Calu3 (cell line): ENCODE measurements at regions not wholly inside any gene's neighbourhood (a gene's known extent, or its start where the extent isn't known, plus 50 kb on each side); places are given as distances from the start of the nearest gene placed in this dataset.

Source experiments
- BruUV-seq: library from RNA; stranded (reverse); fragments of 400-500 nt; replicated peaks from 2 replicates; lab custom pipeline; 2021; lab: Mats Ljungman, UMichigan
- CTCF ChIA-PET: fragments of 300-600 bp; sonication (Branson Sonifier 250); formaldehyde crosslinking; loops from one replicate; lab custom pipeline; 2022; ENCODE audit warnings: antibody characterized with exemption; lab: Charles Lee
- DNase-seq: peaks from one replicate; pipeline ENCODE4 v3.0.0; 2022
- H3K27ac Mint-ChIP-seq: one replicate; pipeline ENCODE4 v1.8.0; 2022; ENCODE audit warnings: mixed read lengths; ENCODE audit not compliant: unreplicated experiment
- H3K27me3 Mint-ChIP-seq: one replicate; pipeline ENCODE4 v1.8.0; 2022; ENCODE audit warnings: mixed read lengths; ENCODE audit not compliant: unreplicated experiment
- H3K36me3 Mint-ChIP-seq: one replicate; pipeline ENCODE4 v1.8.0; 2022; ENCODE audit warnings: mild to moderate bottlenecking, moderate library complexity, mixed read lengths; ENCODE audit not compliant: insufficient read depth, unreplicated experiment
- H3K4me1 Mint-ChIP-seq: one replicate; pipeline ENCODE4 v1.8.0; 2022; ENCODE audit warnings: mild to moderate bottlenecking, low read depth, mixed read lengths; ENCODE audit not compliant: unreplicated experiment
- H3K4me3 Mint-ChIP-seq: one replicate; pipeline ENCODE4 v1.8.0; 2022; ENCODE audit warnings: mild to moderate bottlenecking, low read depth, moderate library complexity, mixed read lengths; ENCODE audit not compliant: unreplicated experiment
- H3K9me3 Mint-ChIP-seq: one replicate; pipeline ENCODE4 v1.8.0; 2022; ENCODE audit warnings: low read depth, mixed read lengths; ENCODE audit not compliant: unreplicated experiment
- intact Hi-C: fragments of 100-400 bp; cut with micrococcal nuclease; formaldehyde crosslinking; loops from one replicate; pipeline ENCODE4 v1.10.0; 2022; ENCODE audit not compliant: unreplicated experiment
- TF ChIP-seq, protein P1 (sequence below): fragments of 200-600 bp; IDR thresholded peaks from one replicate; pipeline ENCODE4 v1.8.0; 2022; ENCODE audit warnings: antibody characterized with exemption; ENCODE audit not compliant: unreplicated experiment

DNA sequence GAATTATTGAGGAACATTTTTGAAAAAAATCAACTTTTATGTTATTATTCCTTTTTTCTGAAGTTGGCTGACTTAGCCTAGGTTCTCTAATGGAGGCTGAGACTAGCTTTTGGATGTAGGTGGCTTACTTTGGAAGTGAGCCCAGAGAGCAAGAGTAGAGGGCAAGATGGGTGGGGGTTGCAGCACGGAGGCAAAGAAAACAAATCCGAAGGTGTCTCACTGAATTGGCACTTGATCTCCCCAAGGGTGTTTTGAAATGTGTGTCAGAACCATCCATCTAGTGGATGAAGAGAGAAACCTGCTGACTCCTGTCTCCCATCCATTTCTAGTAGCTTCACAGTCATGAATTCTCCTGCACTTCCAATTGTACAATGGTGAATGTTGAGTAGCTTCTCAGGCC, 390.7 kb downstream of the TMEM182 start:
- intact Hi-C loops: no loop called here
- Mint-ChIP-seq H3K4me3 (no peak overlapping the region), H3K27ac (no peak overlapping the region), H3K27me3 (peaks cover 16% of the 10 kb centered on the region), H3K4me1 (no peaks in the 10 kb centered on the region), H3K36me3 (no peaks in the 10 kb centered on the region), H3K9me3 (peaks cover 5% of the 10 kb centered on the region)
- TF ChIP-seq, protein P1, sequence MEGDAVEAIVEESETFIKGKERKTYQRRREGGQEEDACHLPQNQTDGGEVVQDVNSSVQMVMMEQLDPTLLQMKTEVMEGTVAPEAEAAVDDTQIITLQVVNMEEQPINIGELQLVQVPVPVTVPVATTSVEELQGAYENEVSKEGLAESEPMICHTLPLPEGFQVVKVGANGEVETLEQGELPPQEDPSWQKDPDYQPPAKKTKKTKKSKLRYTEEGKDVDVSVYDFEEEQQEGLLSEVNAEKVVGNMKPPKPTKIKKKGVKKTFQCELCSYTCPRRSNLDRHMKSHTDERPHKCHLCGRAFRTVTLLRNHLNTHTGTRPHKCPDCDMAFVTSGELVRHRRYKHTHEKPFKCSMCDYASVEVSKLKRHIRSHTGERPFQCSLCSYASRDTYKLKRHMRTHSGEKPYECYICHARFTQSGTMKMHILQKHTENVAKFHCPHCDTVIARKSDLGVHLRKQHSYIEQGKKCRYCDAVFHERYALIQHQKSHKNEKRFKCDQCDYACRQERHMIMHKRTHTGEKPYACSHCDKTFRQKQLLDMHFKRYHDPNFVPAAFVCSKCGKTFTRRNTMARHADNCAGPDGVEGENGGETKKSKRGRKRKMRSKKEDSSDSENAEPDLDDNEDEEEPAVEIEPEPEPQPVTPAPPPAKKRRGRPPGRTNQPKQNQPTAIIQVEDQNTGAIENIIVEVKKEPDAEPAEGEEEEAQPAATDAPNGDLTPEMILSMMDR: no peak
- CTCF ChIA-PET: no interaction called here
- BruUV-seq: no TSS peak
- no peak for DNase-seq

DNA sequence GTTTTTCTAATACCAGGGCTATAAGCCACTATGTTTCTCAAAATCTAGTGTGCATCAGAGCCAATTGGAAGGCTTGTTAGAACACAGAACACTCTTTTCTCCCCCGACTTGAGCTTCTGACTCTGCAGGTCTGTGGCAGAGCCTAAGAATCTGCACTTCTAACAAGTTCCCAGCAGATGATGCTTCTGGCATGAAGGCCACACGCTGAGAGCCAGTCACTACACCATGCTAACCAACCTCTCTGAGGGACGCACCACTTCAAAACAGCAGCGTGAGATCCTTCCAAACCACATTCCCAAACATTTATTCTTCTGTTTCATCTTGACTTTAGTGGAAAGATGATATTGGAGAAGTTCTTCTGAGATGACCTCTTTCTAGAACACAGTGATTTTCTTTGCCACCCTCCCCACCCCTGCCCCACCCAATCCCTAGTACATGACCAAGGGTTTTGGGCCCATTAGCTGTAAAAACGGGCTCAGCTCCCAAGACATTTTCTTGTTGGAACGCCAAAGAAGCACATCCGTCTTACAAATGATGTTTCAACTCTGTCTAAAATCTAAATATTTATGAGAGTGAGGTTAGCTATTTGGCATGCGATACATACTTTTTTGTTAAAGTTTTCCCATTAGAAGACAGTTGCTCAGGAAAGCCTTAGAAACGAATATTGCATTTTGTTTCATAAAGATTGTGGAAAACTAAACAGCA, 391.9 kb downstream of the TMEM182 start:
- H3K9me3 Mint-ChIP-seq: peaks cover 3% of the 10 kb centered on the region
- BruUV-seq: no TSS peak

DNA sequence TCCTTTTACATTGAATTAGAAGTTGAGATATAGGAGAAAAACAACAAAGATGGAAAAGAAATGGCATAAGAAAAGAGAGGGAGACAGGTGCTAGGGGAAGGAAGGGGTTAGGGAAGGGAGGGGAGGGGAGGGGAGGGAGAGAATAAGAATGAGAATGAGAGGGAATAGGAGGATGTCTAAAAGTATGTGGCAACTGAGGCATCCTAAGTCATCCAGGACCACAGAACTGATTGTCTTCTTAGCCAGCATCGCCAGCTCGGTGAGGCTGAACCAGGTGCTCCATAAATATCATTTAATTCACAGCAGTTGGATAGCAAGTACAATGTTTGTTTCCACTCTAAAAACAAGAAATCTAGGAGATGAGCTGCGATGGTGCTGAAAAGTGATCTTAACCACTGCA, 393.5 kb downstream of the TMEM182 start:
- peaks cover 12% of the 10 kb centered on the region for H3K27me3 Mint-ChIP-seq
- no TSS peak for BruUV-seq

More for the DNA sequence above, 391.9 kb downstream of the TMEM182 start:
- H3K36me3 Mint-ChIP-seq: no peaks in the 10 kb centered on the region
- no peak overlapping the region for H3K27ac Mint-ChIP-seq
- no peak for DNase-seq
- H3K4me3 Mint-ChIP-seq: no peak overlapping the region
- TF ChIP-seq, protein P1: no peak
- intact Hi-C loops: no loop called here
- peaks cover 12% of the 10 kb centered on the region for H3K27me3 Mint-ChIP-seq
- H3K4me1 Mint-ChIP-seq: no peaks in the 10 kb centered on the region
- CTCF ChIA-PET: interaction anchor here (0.6 kb wide), 1 partner anchor 788 kb away, joined by 5 read pairs; no protein-coding TSS in a partner anchor

DNA sequence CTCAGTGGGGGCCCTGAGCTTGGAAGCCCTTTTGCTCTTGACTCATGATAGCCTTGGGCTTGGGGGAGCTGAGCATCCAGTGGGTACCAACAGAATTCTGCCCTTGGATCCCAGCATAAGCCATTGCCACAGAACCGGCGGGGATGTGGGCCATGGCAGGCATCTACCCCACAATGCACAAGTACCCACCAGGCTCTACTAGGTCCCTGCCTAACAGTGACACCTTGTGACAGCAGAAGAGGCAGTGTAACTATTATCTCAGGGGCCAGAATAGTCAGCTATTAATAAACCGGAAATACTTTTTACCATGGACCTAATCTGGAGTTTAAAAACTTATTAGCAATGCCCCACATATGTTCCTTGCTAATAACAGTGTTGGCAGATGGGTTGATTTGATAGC, 397.2 kb downstream of the TMEM182 start:
- CTCF ChIA-PET: interaction anchor here (0.9 kb wide), 1 partner anchor 319 kb away, joined by 3 read pairs; no protein-coding TSS in a partner anchor
- no peaks in the 10 kb centered on the region for H3K9me3 Mint-ChIP-seq
- no peak overlapping the region for H3K4me3 Mint-ChIP-seq
- BruUV-seq: no TSS peak
- no peak overlapping the region for H3K27ac Mint-ChIP-seq
- TF ChIP-seq, protein P1: no peak
- intact Hi-C loops: no loop called here
- no peaks in the 10 kb centered on the region for H3K36me3 Mint-ChIP-seq
- no peak for DNase-seq
- H3K4me1 Mint-ChIP-seq: no peaks in the 10 kb centered on the region
- peaks cover 8% of the 10 kb centered on the region for H3K27me3 Mint-ChIP-seq

More for the DNA sequence above, 393.5 kb downstream of the TMEM182 start:
- H3K36me3 Mint-ChIP-seq: no peaks in the 10 kb centered on the region
- H3K4me3 Mint-ChIP-seq: no peak overlapping the region
- peaks cover 3% of the 10 kb centered on the region for H3K9me3 Mint-ChIP-seq
- no peaks in the 10 kb centered on the region for H3K4me1 Mint-ChIP-seq
- intact Hi-C loops: no loop called here
- DNase-seq: no peak
- CTCF ChIA-PET: no interaction called here
- no peak overlapping the region for H3K27ac Mint-ChIP-seq
- TF ChIP-seq, protein P1: no peak
